Activated B cell treated with CpG ODN at 0.5 μM for 24 hours (primary cell): ENCODE measurements at regions not wholly inside any gene's neighbourhood (a gene's known extent, or its start where the extent isn't known, plus 50 kb on each side); places are given as distances from the start of the nearest gene placed in this dataset.

Source experiments
- ATAC-seq: fragments of 200-7000 bp; cut with Tn5 transposase; one replicate; pipeline ENCODE4 v1.10.0; 2021; ENCODE audit warnings: low read depth, mild to moderate bottlenecking, moderate library complexity
- CTCF ChIA-PET: fragments of 350-600 bp; sonication (Branson Sonifier 250); formaldehyde crosslinking; loops from one replicate; lab custom pipeline; 2021; ENCODE audit warnings: antibody characterized with exemption; lab: Charles Lee
- POLR2A ChIA-PET: fragments of 350-600 bp; sonication (Branson Sonifier 250); formaldehyde crosslinking; loops from one replicate; lab custom pipeline; 2021; ENCODE audit warnings: antibody characterized with exemption; lab: Charles Lee
- DNase-seq: peaks from one replicate; pipeline ENCODE4 v3.0.0; 2022
- H3K27ac Mint-ChIP-seq: one replicate; pipeline ENCODE4 v1.8.0; 2020; ENCODE audit warnings: mixed read lengths
- H3K27me3 Mint-ChIP-seq: one replicate; pipeline ENCODE4 v1.8.0; 2021; ENCODE audit warnings: mixed read lengths
- H3K36me3 Mint-ChIP-seq: one replicate; pipeline ENCODE4 v1.8.0; 2021; ENCODE audit warnings: low read depth, mixed read lengths
- H3K4me1 Mint-ChIP-seq: one replicate; pipeline ENCODE4 v1.8.0; 2021; ENCODE audit warnings: mixed read lengths
- H3K4me3 Mint-ChIP-seq: one replicate; pipeline ENCODE4 v1.8.0; 2020; ENCODE audit warnings: mild to moderate bottlenecking, mixed read lengths
- H3K9me3 Mint-ChIP-seq: one replicate; pipeline ENCODE4 v1.8.0; 2020; ENCODE audit warnings: mixed read lengths
- CTCF ChIP-seq: fragments of 200-600 bp; IDR thresholded peaks from one replicate; pipeline ENCODE4 v1.8.0; 2022; ENCODE audit warnings: antibody characterized with exemption, mild to moderate bottlenecking
- intact Hi-C: fragments of 100-400 bp; cut with micrococcal nuclease; formaldehyde crosslinking; loops from one replicate; pipeline ENCODE4 v1.15.1; 2024

GRCh38 chr18:69233465-69234054, 167.1 kb upstream of the DOK6 start:
- H3K4me3 Mint-ChIP-seq, result no peak overlapping the region
- no peaks in the 10 kb centered on the region for H3K27me3 Mint-ChIP-seq
- H3K4me1 Mint-ChIP-seq, result no peaks in the 10 kb centered on the region
- TF ChIP-seq CTCF, result no peak
- no peak overlapping the region for H3K27ac Mint-ChIP-seq
- ChIA-PET POLR2A (no interaction called here), CTCF (no interaction called here)
- ATAC-seq (no peak), DNase-seq (no peak)
- H3K36me3 Mint-ChIP-seq, result no peaks in the 10 kb centered on the region
- intact Hi-C loops, result no loop called here
- no peaks in the 10 kb centered on the region for H3K9me3 Mint-ChIP-seq

GRCh38 chr18:69239849-69240674, 160.6 kb upstream of the DOK6 start:
- DNase-seq (no peak), ATAC-seq (no peak)
- H3K4me3 Mint-ChIP-seq, result no peak overlapping the region
- H3K9me3 Mint-ChIP-seq, result no peaks in the 10 kb centered on the region
- no peak for TF ChIP-seq CTCF
- CTCF ChIA-PET, result no interaction called here
- H3K36me3 Mint-ChIP-seq, result no peaks in the 10 kb centered on the region
- H3K27ac Mint-ChIP-seq, result no peak overlapping the region
- intact Hi-C loops, result no loop called here
- no peaks in the 10 kb centered on the region for H3K4me1 Mint-ChIP-seq
- POLR2A ChIA-PET, result no interaction called here
- no peaks in the 10 kb centered on the region for H3K27me3 Mint-ChIP-seq

- POLR2A ChIA-PET, result no interaction called here
- CTCF ChIA-PET, result no interaction called here
- no peak for ATAC-seq
- no peaks in the 10 kb centered on the region for H3K27me3 Mint-ChIP-seq
- H3K27ac Mint-ChIP-seq, result no peak overlapping the region
- intact Hi-C loops, result no loop called here
- no peaks in the 10 kb centered on the region for H3K4me1 Mint-ChIP-seq
- H3K9me3 Mint-ChIP-seq, result peaks cover 7% of the 10 kb centered on the region
- no peaks in the 10 kb centered on the region for H3K36me3 Mint-ChIP-seq
- no peak for DNase-seq
- no peak for TF ChIP-seq CTCF
- no peak overlapping the region for H3K4me3 Mint-ChIP-seq
These were observed 154.7 kb upstream of the DOK6 start for GRCh38 chr18:69246027-69246426.

- Mint-ChIP-seq H3K27ac (no peak overlapping the region), H3K4me3 (no peak overlapping the region), H3K36me3 (no peaks in the 10 kb centered on the region), H3K27me3 (no peaks in the 10 kb centered on the region), H3K9me3 (peaks cover 7% of the 10 kb centered on the region), H3K4me1 (no peaks in the 10 kb centered on the region)
- intact Hi-C loops, result no loop called here
- DNase-seq, result no peak
- ChIA-PET POLR2A (no interaction called here), CTCF (no interaction called here)
- no peak for ATAC-seq
- no peak for TF ChIP-seq CTCF
These were observed 150.2 kb upstream of the DOK6 start for GRCh38 chr18:69250305-69251151.
